ENCODE measurements at regions not wholly inside any gene's neighbourhood (a gene's known extent, or its start where the extent isn't known, plus 50 kb on each side); places are given as distances from the start of the nearest gene placed in this dataset.
"Not testable (repeated sequence)": the region's sequence is repeated elsewhere in the genome, so short reads cannot be mapped to it uniquely, and the experiment has no call there.

- DNase-seq (ENCODE audit: low read depth in 2 of 2), result not testable (repeated sequence)
Measured at GRCh38 chr12:88368077-88368476, 212.2 kb downstream of the KITLG start.

DNA sequence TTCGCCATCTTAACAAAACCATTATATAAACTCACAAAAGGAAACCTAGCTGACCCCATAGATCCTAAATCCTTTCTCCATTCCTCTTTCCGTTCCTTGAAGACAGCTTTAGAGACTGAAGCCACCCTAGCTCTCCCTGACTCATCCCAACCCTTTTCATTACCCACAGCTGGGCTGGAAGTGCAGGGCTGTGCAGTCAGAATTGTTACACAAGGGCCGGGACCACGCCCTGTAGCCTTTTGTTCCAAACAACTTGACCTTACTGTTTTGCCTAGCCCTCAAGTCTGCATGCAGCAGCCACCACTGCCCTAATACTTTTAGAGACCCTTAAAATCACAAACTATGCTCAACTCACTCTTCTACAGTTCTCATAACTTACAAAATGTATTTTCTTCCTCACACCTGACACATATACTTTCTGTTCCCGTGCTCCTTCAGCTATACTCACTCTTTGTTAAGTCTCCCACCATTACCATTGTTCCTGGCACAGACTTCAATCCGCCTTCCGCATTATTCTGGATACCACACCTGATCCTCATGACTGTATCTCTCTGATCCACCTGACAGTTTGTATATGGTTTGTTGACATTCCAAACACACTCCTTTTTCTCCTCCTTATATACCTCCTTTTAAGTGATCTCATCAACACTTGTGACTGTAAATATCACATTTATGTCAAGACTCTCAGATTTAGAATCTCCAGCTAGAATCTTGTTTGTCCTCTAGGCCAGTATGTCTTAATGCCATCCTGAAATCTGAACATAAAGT lies 208.7 kb downstream of the KITLG start:
- no peak for DNase-seq (ENCODE audit: low read depth in 2 of 2)

GRCh38 chr12:88375306-88376305 lies 204.7 kb downstream of the KITLG start:
- no peak for DNase-seq (ENCODE audit: low read depth in 2 of 2)

DNA sequence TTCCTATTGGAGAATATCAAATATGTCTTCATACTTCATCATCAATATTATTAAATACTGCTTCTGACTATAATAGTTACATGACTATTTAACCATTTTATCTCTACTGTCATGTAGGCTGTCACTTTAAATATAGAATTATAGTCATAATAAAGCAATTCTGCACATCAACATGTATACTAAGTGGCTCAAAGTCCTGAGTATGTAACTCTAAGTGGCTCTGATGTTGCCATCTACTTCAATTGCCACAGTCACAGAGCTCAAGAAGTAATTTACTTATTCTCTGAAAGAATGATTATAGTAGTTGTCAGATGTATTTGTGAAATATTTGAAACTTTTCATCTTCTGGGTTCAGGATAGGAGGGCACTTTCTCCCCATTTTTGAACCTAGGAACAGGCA lies 202.3 kb downstream of the KITLG start:
- DNase-seq (ENCODE audit: low read depth in 2 of 2), result no peak

DNA sequence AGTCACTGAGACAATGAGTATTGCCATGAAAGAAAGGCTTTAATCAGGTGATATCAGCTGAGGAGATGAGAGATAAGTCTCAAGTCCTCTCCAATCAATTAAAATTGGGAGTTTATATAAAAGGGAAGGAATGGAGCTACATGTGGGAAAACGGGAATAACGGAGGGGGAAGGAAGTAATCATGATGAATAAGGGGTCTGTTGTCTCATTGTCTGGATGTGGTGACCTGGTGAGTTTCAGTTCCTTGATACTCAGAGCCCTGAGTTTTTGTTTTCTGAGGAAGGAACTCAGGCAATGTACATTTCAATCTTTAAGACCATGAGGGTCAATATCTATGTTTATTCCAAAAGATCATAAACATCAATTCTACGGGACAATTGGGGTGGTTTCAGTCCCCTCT lies 198.8 kb downstream of the KITLG start:
- no peak for DNase-seq (ENCODE audit: low read depth in 2 of 2)

- DNase-seq (ENCODE audit: low read depth in 2 of 2), result no peak
Measured at GRCh38 chr12:88383405-88383804, 196.9 kb downstream of the KITLG start.

DNA sequence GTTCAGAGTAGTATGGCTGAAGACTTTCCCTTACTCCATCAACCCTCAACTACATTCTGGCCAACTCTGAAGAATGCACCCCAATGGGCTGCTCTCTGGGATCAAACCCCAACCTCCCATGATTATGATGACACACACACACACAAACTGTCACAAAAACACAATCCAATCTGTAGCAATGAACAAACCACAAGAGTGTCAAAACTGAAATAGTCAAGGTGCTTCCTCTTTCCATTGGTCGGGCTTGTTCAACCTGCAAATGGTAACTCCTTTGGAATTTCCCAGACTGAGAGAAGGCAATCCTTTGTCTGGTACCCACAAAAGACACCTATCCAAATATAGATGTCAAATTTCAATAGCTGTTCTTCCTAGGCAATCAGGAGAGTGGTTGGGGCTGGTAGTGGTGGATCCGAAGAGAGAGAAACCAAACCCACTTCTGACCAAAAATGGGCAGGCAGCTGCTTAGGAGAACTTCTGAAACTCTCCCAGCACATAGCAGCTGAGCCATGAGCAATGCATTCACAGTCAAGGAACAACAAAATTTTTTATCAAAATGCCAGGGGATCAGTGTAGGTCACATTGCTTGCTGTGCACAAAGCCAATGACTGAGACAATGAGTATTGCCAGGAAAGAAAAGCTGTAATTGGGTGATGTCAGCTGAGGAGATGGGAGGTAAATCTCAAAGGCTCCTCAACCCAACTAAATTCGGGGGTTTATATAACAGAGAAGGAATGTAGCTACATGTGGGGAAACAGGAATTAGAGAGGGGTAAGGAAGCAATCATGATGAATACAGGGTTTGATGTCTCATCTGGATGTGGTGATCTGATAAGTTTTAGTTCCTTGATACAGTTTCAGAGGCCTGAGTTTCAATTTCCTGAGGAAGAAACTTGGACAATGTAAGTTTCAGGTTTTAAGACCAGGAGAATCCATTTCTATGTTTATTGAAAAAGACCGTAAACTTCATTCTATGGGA lies 191.4 kb downstream of the KITLG start:
- DNase-seq (ENCODE audit: low read depth in 2 of 2), result no peak

GRCh38 chr12:88390811-88391210 lies 189.5 kb downstream of the KITLG start:
- DNase-seq (ENCODE audit: low read depth in 2 of 2), result no peak

DNA sequence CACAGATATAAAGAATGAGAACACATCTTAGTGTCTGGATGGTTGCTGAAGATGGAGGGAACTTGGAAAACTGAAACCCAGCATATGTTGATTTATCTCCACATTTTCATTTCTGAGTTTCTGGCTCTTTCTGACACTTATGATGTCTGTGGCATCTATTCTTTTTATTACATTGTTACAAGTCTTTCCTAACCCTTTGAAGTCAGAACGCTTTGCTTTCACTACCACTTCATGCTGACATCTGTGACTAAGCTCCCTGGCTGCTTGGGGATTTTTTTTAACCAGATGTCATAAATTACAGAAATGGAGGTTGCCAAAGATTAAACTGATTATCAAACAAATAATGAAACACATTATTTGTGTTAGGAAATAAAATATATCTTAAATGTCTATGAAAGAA lies 188.7 kb downstream of the KITLG start:
- DNase-seq (ENCODE audit: low read depth in 2 of 2), result no peak

DNA sequence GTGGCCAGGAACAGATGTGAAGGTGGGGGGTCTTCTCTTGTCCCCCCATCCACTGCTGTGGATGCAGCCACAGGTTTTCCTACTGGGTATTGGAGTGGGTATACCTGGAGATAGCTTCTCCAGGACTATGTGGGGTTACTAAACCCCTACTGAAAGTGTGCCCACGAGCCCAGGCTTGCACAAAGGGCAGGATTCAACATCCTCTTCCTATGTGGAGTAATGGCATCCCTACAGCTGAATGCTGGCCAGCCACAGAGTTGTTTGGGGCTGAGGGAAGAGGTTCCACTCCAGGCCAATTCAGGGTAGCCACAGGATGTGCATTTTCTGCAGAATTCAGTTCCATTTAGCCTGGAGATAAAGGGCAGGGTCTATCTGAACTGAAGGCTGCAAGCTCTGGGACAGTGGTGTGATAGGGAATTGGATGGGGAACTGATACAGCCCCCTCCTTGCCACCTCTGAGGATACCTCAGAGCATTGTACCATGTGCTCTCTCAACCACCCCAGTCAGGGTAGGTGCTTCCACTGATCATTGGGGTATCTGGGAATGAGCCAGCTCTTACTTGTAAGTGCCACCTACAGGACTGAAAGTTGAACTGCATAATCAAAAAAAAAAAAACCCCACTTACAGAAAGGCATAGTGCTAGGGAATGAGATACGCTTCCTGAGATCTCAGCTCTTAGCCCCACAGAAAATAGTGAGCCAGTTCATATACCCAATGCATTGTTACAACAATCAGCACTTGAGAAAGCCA lies 187.1 kb downstream of the KITLG start:
- DNase-seq (ENCODE audit: low read depth in 2 of 2), result no peak

- DNase-seq (ENCODE audit: low read depth in 2 of 2), result no peak
Measured at GRCh38 chr12:88398031-88398430, 182.2 kb downstream of the KITLG start.

- DNase-seq (ENCODE audit: low read depth in 2 of 2), result no peak
Measured at GRCh38 chr12:88399811-88400210, 180.5 kb downstream of the KITLG start.

DNA sequence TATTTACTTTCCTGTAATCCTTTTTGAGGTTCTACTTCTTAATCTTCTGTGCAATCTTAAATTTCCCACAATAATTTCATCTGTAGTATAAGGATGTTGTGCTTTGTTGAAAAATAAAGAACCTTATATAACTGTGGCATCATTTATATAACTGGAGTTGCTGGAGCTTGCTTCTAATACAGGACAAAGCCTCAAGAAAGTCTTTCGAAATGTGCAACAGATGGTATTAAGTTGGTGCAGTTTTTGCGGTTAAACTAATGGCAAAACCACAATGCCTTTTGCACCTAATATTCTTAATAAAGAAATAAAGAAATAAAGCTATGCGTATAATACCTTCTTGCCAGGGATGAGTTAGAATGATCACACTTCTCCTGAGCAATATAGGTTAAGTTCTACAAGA lies 180.0 kb downstream of the KITLG start:
- DNase-seq (ENCODE audit: low read depth in 2 of 2), result no peak

- DNase-seq (ENCODE audit: low read depth in 2 of 2), result no peak
Measured at GRCh38 chr12:88401155-88401554, 179.1 kb downstream of the KITLG start.

DNA sequence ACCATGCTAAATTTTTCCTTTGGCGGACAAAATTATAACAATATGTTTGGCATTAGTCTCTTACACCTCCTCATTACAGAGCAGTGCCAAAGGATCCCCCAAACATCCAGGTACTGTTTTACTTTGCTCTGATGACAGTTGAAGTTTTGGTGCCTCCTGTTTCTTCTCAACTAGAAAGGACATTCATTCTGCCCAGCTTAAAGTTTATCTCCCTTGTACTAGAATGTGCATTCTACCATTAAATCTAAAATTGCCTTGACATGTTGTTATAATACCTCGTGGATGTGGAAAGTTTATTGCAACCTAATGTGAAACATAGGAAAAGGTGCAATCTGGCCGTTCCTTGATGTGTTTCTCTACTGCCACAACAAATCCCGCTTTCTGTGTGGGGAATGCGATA lies 173.4 kb downstream of the KITLG start:
- DNase-seq (ENCODE audit: low read depth in 2 of 2), result no peak

- DNase-seq (ENCODE audit: low read depth in 2 of 2), result no peak
Measured at GRCh38 chr12:88408823-88409222, 171.4 kb downstream of the KITLG start.

- DNase-seq (ENCODE audit: low read depth in 2 of 2), result no peak
Measured at GRCh38 chr12:88409257-88409656, 171.0 kb downstream of the KITLG start.

GRCh38 chr12:88411689-88412088 lies 168.6 kb downstream of the KITLG start:
- DNase-seq (ENCODE audit: low read depth in 2 of 2), result no peak

DNA sequence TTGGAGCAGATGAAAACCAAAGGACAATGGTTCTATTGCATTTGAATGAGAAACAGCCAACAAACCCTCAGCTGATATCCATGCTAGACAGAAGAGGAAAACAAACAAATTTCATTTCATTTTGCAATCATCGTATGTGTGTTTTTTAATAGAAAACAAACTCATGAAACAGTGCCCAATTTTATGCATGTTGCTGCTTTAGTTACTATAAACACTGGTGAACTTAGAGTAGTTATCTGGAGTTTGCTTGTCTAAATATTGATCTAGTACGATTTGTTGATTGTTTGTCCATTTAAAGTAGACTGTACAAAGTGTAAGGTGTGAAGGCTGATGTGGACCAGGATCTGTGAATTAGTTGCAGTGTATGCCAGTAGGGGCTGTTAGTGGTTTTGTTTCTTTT lies 166.6 kb downstream of the KITLG start:
- no peak for DNase-seq (ENCODE audit: low read depth in 2 of 2)

- no peak for DNase-seq (ENCODE audit: low read depth in 2 of 2)
Measured at GRCh38 chr12:88416155-88416554, 164.1 kb downstream of the KITLG start.

DNA sequence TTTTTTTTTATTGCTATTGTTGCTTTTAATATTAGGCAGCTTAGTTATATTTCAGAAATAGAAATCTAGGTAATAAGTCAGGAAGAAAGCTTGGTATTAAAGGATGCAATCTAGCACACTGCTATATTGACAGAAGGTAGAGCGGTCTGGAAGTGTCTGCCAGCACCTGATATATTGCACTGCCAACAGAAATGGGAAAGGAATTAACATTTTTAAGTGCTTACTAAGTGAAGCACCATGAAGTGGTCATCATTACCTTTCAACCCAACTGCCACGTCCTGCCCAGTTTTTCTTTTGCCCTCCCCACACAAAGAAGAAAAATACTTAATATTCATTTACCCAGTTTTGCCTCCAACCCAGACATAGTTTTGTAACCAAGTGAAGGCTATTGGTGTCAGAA lies 163.5 kb downstream of the KITLG start:
- no peak for DNase-seq (ENCODE audit: low read depth in 2 of 2)

Data from stimulated activated CD8-positive, alpha-beta memory T cell treated with anti-CD3 and anti-CD28 coated beads, Interleukin-2, amount 100 ng/mL, for 48 hours (primary cell).